Naive thymus-derived CD4-positive, alpha-beta T cell (primary cell): ENCODE measurements at regions not wholly inside any gene's neighbourhood (a gene's known extent, or its start where the extent isn't known, plus 50 kb on each side); places are given as distances from the start of the nearest gene placed in this dataset.

ENCODE experiments used
- ATAC-seq: fragments of 150-1000 bp; cut with Tn5 transposase; 2 replicates; pipeline ENCODE4 v1.10.0; 2021; ENCODE audit warnings: mild to moderate bottlenecking, moderate library complexity
- CTCF ChIA-PET: fragments of 350-600 bp; sonication (Branson Sonifier 250); formaldehyde crosslinking; loops from one replicate; lab custom pipeline; 2021; ENCODE audit warnings: antibody characterized with exemption; lab: Charles Lee
- POLR2A ChIA-PET: fragments of 350-600 bp; sonication (Branson Sonifier 250); formaldehyde crosslinking; loops from one replicate; lab custom pipeline; 2021; ENCODE audit warnings: antibody characterized with exemption, inconsistent platforms; lab: Charles Lee
- DNase-seq, 9 donors: peaks; one replicate each; pipeline versions ENCODE4 v3.0.0 to v3.0.0-alpha.2; 2020 to 2022; ENCODE audit warnings: mixed read lengths in 1 of 9
- H3K27ac ChIP-seq: one replicate; pipeline ENCODE4 v1.7.0; 2013; ENCODE audit warnings: mild to moderate bottlenecking, low read depth, low read length, moderate library complexity
- H3K27me3 ChIP-seq, 2 donors: one replicate each; pipeline ENCODE4 v1.7.0; 2013; ENCODE audit warnings: low read length in 2 of 2, mild to moderate bottlenecking in 2 of 2, moderate library complexity in 2 of 2; ENCODE audit not compliant: control insufficient read depth in 2 of 2, insufficient read depth in 2 of 2
- H3K36me3 ChIP-seq, 3 experiments: 1 replicate in 2 of 3; 2 replicates in 1 of 3; pipeline ENCODE4 v1.7.0; 2013; ENCODE audit warnings: low read length in 3 of 3, mild to moderate bottlenecking in 3 of 3, moderate library complexity in 1 of 3; ENCODE audit not compliant: insufficient read depth in 3 of 3, control insufficient read depth in 2 of 3
- H3K4me1 ChIP-seq, 2 donors: one replicate each; pipeline ENCODE4 v1.7.0; 2013; ENCODE audit warnings: low read length in 2 of 2, mild to moderate bottlenecking in 2 of 2, moderate library complexity in 1 of 2; ENCODE audit not compliant: control insufficient read depth in 2 of 2, insufficient read depth in 2 of 2
- H3K4me3 ChIP-seq: 2 replicates; pipeline ENCODE4 v1.7.0; 2013; ENCODE audit warnings: mild to moderate bottlenecking, low read length
- H3K9me3 ChIP-seq, 3 experiments: 1 replicate in 2 of 3; 2 replicates in 1 of 3; pipeline ENCODE4 v1.7.0; 2013; ENCODE audit warnings: low read length in 3 of 3; ENCODE audit not compliant: control insufficient read depth in 2 of 3
- H3K27ac Mint-ChIP-seq, 9 donors: one replicate each; pipeline ENCODE4 v1.8.0; 2020 to 2022; ENCODE audit warnings: mixed read lengths in 9 of 9, mild to moderate bottlenecking in 8 of 9, moderate library complexity in 5 of 9, inconsistent platforms in 2 of 9
- H3K27me3 Mint-ChIP-seq, 5 donors: one replicate each; pipeline ENCODE4 v1.8.0; 2021 to 2022; ENCODE audit warnings: mixed read lengths in 5 of 5, mild to moderate bottlenecking in 1 of 5
- H3K36me3 Mint-ChIP-seq, 5 donors: one replicate each; pipeline ENCODE4 v1.8.0; 2020 to 2022; ENCODE audit warnings: mixed read lengths in 5 of 5, mild to moderate bottlenecking in 3 of 5, inconsistent platforms in 1 of 5
- H3K4me1 Mint-ChIP-seq, 7 donors: one replicate each; pipeline ENCODE4 v1.8.0; 2020 to 2022; ENCODE audit warnings: mixed read lengths in 7 of 7, mild to moderate bottlenecking in 3 of 7, inconsistent platforms in 1 of 7
- H3K4me3 Mint-ChIP-seq, 10 donors: one replicate each; pipeline ENCODE4 v1.8.0; 2020 to 2022; ENCODE audit warnings: mild to moderate bottlenecking in 10 of 10, mixed read lengths in 10 of 10, moderate library complexity in 6 of 10, inconsistent platforms in 2 of 10
- H3K9me3 Mint-ChIP-seq, 11 donors: one replicate each; pipeline ENCODE4 v1.8.0; 2020 to 2022; ENCODE audit warnings: mixed read lengths in 11 of 11, mild to moderate bottlenecking in 4 of 11, inconsistent platforms in 1 of 11, moderate library complexity in 1 of 11
- intact Hi-C, 2 donors: fragments of 100-400 bp; cut with micrococcal nuclease; formaldehyde crosslinking; loops; one replicate each; pipeline ENCODE4 v1.15.1; 2023

- Histone ChIP-seq H3K4me1 (no peaks in the 10 kb centered on the region), H3K36me3 (no peaks in the 10 kb centered on the region), H3K4me3 (no peak overlapping the region), H3K9me3 (no peaks in the 10 kb centered on the region), H3K27me3 (no peaks in the 10 kb centered on the region), H3K27ac (no peak overlapping the region)
- ChIA-PET POLR2A (no interaction called here), CTCF (interaction anchor here (1.3 kb wide), 1 partner anchor 161 kb away, joined by 8 read pairs; no protein-coding TSS in a partner anchor)
- peaks cover 9 to 38% (median 21%) of the 10 kb centered on the region in 5 donors for H3K27me3 Mint-ChIP-seq
- H3K4me1 Mint-ChIP-seq: peaks cover 0 to 15% (median 0%) of the 10 kb centered on the region in 7 donors
- no peaks in the 10 kb centered on the region for H3K36me3 Mint-ChIP-seq
- intact Hi-C loops: no loop called here
- H3K4me3 Mint-ChIP-seq: no peak overlapping the region
- no peak overlapping the region for H3K27ac Mint-ChIP-seq
- no peak for DNase-seq
- peak; percentile 64 for ATAC-seq
- H3K9me3 Mint-ChIP-seq: peaks cover 0 to 4% (median 0%) of the 10 kb centered on the region in 11 donors
Observed at GRCh38 chr17:34201225-34201624, 53.9 kb upstream of the CCL2 start.

- no peak for DNase-seq
- CTCF ChIA-PET: no interaction called here
- H3K36me3 ChIP-seq: no peaks in the 10 kb centered on the region
- peaks cover 8 to 34% (median 17%) of the 10 kb centered on the region in 5 donors for H3K27me3 Mint-ChIP-seq
- H3K27ac Mint-ChIP-seq: no peak overlapping the region
- H3K4me1 Mint-ChIP-seq: peaks cover 0 to 15% (median 0%) of the 10 kb centered on the region in 7 donors
- no peak overlapping the region for H3K4me3 ChIP-seq
- no peaks in the 10 kb centered on the region for H3K36me3 Mint-ChIP-seq
- no peaks in the 10 kb centered on the region for H3K4me1 ChIP-seq
- H3K9me3 Mint-ChIP-seq: peaks cover 0 to 4% (median 0%) of the 10 kb centered on the region in 11 donors
- no peaks in the 10 kb centered on the region for H3K27me3 ChIP-seq
- no peak for ATAC-seq
- intact Hi-C loops: no loop called here
- H3K27ac ChIP-seq: no peak overlapping the region
- no peaks in the 10 kb centered on the region for H3K9me3 ChIP-seq
- POLR2A ChIA-PET: no interaction called here
- no peak overlapping the region for H3K4me3 Mint-ChIP-seq
Observed at GRCh38 chr17:34201767-34202166, 53.3 kb upstream of the CCL2 start.

- H3K9me3 ChIP-seq: no peaks in the 10 kb centered on the region
- no peaks in the 10 kb centered on the region for H3K36me3 ChIP-seq
- H3K4me3 ChIP-seq: no peak overlapping the region
- ChIA-PET POLR2A (no interaction called here), CTCF (interaction anchor here (0.9 to 1.2 kb wide), 2 partner anchors 9 to 158 kb away, joined by 3 to 4 read pairs; no protein-coding TSS in a partner anchor)
- peaks cover 7 to 29% (median 17%) of the 10 kb centered on the region in 5 donors for H3K27me3 Mint-ChIP-seq
- no peak for DNase-seq
- H3K9me3 Mint-ChIP-seq: peaks cover 0 to 4% (median 0%) of the 10 kb centered on the region in 11 donors
- intact Hi-C loops: no loop called here
- H3K36me3 Mint-ChIP-seq: no peaks in the 10 kb centered on the region
- no peak overlapping the region for H3K27ac Mint-ChIP-seq
- ATAC-seq: no peak
- H3K4me1 Mint-ChIP-seq: peaks cover 0 to 18% (median 0%) of the 10 kb centered on the region in 7 donors
- no peaks in the 10 kb centered on the region for H3K4me1 ChIP-seq
- no peaks in the 10 kb centered on the region for H3K27me3 ChIP-seq
- H3K4me3 Mint-ChIP-seq: no peak overlapping the region
- no peak overlapping the region for H3K27ac ChIP-seq
Observed at GRCh38 chr17:34203018-34203638, 52.0 kb upstream of the CCL2 start.

GRCh38 chr17:34204402-34204801 is 50.7 kb upstream of the CCL2 start:
- ATAC-seq: no peak
- ChIA-PET POLR2A (no interaction called here), CTCF (interaction anchor here (1.0 kb wide), 1 partner anchor 1543 kb away, joined by 4 read pairs; no protein-coding TSS in a partner anchor)
- no peaks in the 10 kb centered on the region for H3K36me3 ChIP-seq
- no peak overlapping the region for H3K4me3 ChIP-seq
- Mint-ChIP-seq H3K36me3 (no peaks in the 10 kb centered on the region), H3K9me3 (peaks cover 0 to 4% (median 0%) of the 10 kb centered on the region in 11 donors), H3K27ac (no peak overlapping the region), H3K4me1 (peaks cover 0 to 18% (median 0%) of the 10 kb centered on the region in 7 donors), H3K27me3 (peaks cover 0 to 19% (median 9%) of the 10 kb centered on the region in 5 donors), H3K4me3 (no peak overlapping the region)
- no peaks in the 10 kb centered on the region for H3K27me3 ChIP-seq
- no peak overlapping the region for H3K27ac ChIP-seq
- no peaks in the 10 kb centered on the region for H3K4me1 ChIP-seq
- DNase-seq: no peak
- no peaks in the 10 kb centered on the region for H3K9me3 ChIP-seq
- intact Hi-C loops: no loop called here
